K562 (cell line): ENCODE measurements at regions not wholly inside any gene's neighbourhood (a gene's known extent, or its start where the extent isn't known, plus 50 kb on each side); places are given as distances from the start of the nearest gene placed in this dataset.

Source experiments
- ZBTB40 ChIP-seq, 2 experiments: fragments of 450-650 bp in 1 of 2; sonication (generic) in 1 of 2; formaldehyde crosslinking in 1 of 2; IDR thresholded peaks; 2 replicates each; pipeline versions ENCODE4 v1.7.1 to v1.9.0; 2016 to 2022; ENCODE audit warnings: inconsistent platforms in 1 of 2, mild to moderate bottlenecking in 1 of 2, missing genetic modification reagents in 1 of 2

GRCh38 chr1:162937716-162938395 is 76.9 kb upstream of the CCDC190 start (continued):
- TF ChIP-seq ZBTB40 (IDR thresholded peaks at IDR 0.05) (no peak), ZBTB40 (CRISPR knock-in tag; IDR thresholded peaks at IDR 0.05) (no peak)
